ENCODE measurements at regions not wholly inside any gene's neighbourhood (a gene's known extent, or its start where the extent isn't known, plus 50 kb on each side); places are given as distances from the start of the nearest gene placed in this dataset.
"Not testable (repeated sequence)": the region's sequence is repeated elsewhere in the genome, so short reads cannot be mapped to it uniquely, and the experiment has no call there.

DNA sequence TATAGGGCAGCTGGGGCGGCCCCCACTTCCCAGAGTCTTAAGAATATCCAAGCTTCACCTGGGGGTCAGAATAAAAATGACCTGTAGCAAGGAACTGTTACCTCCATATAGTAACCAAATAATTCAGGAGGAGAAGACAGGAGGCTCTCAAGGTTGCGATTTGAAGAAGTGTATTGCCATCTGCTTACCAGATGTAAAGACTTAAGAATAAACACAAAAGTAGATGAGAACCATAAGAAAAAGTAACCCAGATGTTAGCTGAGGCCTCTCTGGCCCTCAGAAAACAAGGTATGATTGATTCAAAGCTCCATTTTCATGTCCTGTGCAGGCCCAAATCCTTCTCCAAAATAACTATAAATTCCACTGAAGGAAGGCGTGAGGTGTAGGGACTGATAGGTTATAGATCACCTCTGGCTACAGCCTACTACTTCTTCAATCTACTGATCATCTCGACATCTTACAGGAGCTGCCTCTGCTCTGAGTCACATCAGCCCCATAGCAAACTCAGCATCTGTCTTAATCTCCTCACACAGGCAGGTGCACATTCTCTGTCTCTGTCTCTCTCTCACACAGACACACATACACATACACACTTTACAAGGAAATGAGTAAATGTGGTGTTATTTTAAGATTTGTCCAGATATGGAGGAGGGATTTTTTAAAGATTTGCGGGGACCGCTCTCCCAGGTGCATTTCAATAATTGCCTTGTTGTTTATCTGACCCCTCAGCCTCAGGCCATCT, 193.9 kb upstream of the EDNRA start:
- H3K4me1 ChIP-seq: no peaks in the 10 kb centered on the region
- H3K9me3 ChIP-seq: no peaks in the 10 kb centered on the region
- no peak for TF ChIP-seq CTCF (IDR thresholded peaks at IDR 0.05)
- WGBS, 2 donors: 57 to 68% methylated on average over 6 of the region's 6 CpGs
- intact Hi-C loops (cut with DNase I): no loop called here
- H3K4me3 ChIP-seq: no peak overlapping the region
- ATAC-seq (no peak), DNase-seq (no peak), FAIRE-seq (no peak)
- H3K27ac ChIP-seq: no peak overlapping the region
- H3K27me3 ChIP-seq: no peaks in the 10 kb centered on the region
- H3K36me3 ChIP-seq: no peaks in the 10 kb centered on the region

- Histone ChIP-seq H3K27ac (no peak overlapping the region), H3K27me3 (no peaks in the 10 kb centered on the region), H3K9me3 (no peaks in the 10 kb centered on the region), H3K4me3 (no peak overlapping the region), H3K4me1 (no peaks in the 10 kb centered on the region), H3K36me3 (no peaks in the 10 kb centered on the region)
- intact Hi-C loops (cut with DNase I): no loop called here
- 15 to 20% methylated on average over 2 of the region's 2 CpGs for WGBS, 2 donors
- FAIRE-seq (no peak), ATAC-seq (peak in 1 of 4 donors; percentile 47), DNase-seq (no peak)
- no peak for TF ChIP-seq CTCF (IDR thresholded peaks at IDR 0.05)
Observed at GRCh38 chr4:147287588-147287890, 193.4 kb upstream of the EDNRA start.

DNA sequence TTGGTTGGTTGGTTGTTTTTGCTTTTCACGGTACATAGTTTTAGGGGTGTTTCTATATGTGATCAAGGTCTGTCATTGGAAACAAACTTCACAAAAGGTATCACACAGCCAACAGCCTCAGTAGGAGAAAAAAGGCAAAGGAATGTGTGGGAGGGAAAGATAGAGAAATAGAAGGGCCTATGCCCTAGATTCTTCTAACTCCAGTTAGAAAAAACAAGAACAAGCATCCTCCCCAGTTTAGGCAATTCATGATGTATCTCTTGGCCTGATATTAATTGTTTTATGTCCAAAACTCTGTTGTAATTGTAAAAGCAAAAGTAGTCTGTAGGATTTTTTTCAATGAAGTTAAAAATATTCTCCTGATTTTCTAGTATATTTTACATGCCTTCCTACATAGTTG, 192.4 kb upstream of the EDNRA start:
- Histone ChIP-seq H3K27ac (no peak overlapping the region), H3K27me3 (no peaks in the 10 kb centered on the region)

GRCh38 chr4:147289181-147289580, 191.7 kb upstream of the EDNRA start:
- DNase-seq: no peak
- intact Hi-C loops (cut with DNase I): no loop called here
- 83 to 85% methylated on average over 5 of the region's 5 CpGs for WGBS, 2 donors
- Histone ChIP-seq H3K9me3 (no peaks in the 10 kb centered on the region), H3K4me1 (no peaks in the 10 kb centered on the region), H3K27me3 (no peaks in the 10 kb centered on the region), H3K36me3 (no peaks in the 10 kb centered on the region), H3K27ac (no peak overlapping the region), H3K4me3 (no peak overlapping the region)
- no peak for TF ChIP-seq CTCF (IDR thresholded peaks at IDR 0.05)
- ATAC-seq: no peak
- no peak for FAIRE-seq

More for the DNA sequence above, 192.4 kb upstream of the EDNRA start:
- H3K9me3 ChIP-seq: no peaks in the 10 kb centered on the region
- FAIRE-seq (no peak), DNase-seq (no peak), ATAC-seq (peak in 1 of 4 donors; percentile 18)
- TF ChIP-seq CTCF (IDR thresholded peaks at IDR 0.05): no peak
- H3K36me3 ChIP-seq: no peaks in the 10 kb centered on the region
- H3K4me1 ChIP-seq: no peaks in the 10 kb centered on the region
- no peak overlapping the region for H3K4me3 ChIP-seq
- intact Hi-C loops (cut with DNase I): no loop called here
- WGBS, 2 donors: 96 to 100% methylated on average over 1 of the region's 1 CpG

- H3K36me3 ChIP-seq; H3K4me1 ChIP-seq; H3K9me3 ChIP-seq; FAIRE-seq; H3K27me3 ChIP-seq; intact Hi-C loops (cut with DNase I); H3K27ac ChIP-seq: not testable (repeated sequence)
- H3K4me3 ChIP-seq: peak overlapping the region in 1 of 4 donors; percentile 26
- WGBS, 2 donors: 46 to 53% methylated on average over 10 of the region's 10 CpGs
- ATAC-seq (peak in 2 of 4 donors; percentile 69), DNase-seq (peak in 4 of 6 donors; percentile 6 to 40 (median 20))
Observed at GRCh38 chr4:147292604-147293313, 188.1 kb upstream of the EDNRA start.

DNA sequence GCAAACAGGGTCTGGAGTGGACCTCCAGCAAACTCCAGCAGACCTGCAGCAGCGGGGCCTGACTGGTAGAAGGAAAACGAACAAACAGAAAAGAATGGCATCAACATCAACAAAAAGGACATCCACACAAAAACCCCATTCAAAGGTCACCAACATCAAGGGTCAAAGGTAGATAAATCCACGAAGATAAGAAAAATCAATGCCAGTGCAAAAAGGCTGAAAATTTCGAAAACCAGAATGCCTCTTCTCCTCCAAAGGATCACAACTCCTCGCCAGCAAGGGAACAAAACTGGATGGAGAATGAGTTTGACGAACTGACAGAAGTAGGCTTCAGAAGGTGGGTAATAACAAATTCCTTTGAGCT, 187.6 kb upstream of the EDNRA start:
- intact Hi-C loops (cut with DNase I); FAIRE-seq: not testable (repeated sequence)
- WGBS, 2 donors: 31 to 42% methylated on average over 6 of the region's 6 CpGs

More for the DNA sequence above, 187.6 kb upstream of the EDNRA start:
- not testable (repeated sequence) for ATAC-seq, H3K27me3 ChIP-seq, H3K27ac ChIP-seq, H3K9me3 ChIP-seq, H3K36me3 ChIP-seq, DNase-seq, H3K4me1 ChIP-seq
- peak overlapping the region in 1 of 4 donors; percentile 26 for H3K4me3 ChIP-seq

Measured in pancreas (tissue), 10 donors.